ENCODE measurements at regions not wholly inside any gene's neighbourhood (a gene's known extent, or its start where the extent isn't known, plus 50 kb on each side); places are given as distances from the start of the nearest gene placed in this dataset.

- DNase-seq (ENCODE audit: low spot score) = no peak
Observed at GRCh38 chr6:113461153-113461932, 395.8 kb upstream of the MARCKS start.

- DNase-seq (ENCODE audit: low spot score) = no peak
Observed at GRCh38 chr6:113464536-113464935, 392.6 kb upstream of the MARCKS start.

- no peak for DNase-seq (ENCODE audit: low spot score)
Observed at GRCh38 chr6:113464960-113465359, 392.2 kb upstream of the MARCKS start.

DNA sequence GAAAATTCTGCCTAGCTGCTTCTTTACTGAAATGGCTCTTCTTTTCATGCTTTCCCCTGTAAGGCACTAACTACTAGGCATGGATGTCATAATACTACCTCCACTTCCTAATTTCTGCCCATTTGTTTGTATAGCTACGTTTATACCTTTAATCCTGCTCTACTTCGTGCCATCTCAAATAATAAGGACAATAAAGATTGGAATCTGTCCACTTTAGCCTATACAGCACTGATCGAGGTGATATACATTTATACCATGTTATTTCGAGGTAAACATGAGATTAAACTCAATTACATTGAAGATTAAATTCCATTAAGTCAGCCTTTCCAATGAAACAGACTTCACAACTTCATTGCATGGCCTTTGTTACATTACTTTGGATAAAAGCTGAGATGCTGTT is 390.6 kb upstream of the MARCKS start:
- DNase-seq (ENCODE audit: low spot score) = no peak

DNA sequence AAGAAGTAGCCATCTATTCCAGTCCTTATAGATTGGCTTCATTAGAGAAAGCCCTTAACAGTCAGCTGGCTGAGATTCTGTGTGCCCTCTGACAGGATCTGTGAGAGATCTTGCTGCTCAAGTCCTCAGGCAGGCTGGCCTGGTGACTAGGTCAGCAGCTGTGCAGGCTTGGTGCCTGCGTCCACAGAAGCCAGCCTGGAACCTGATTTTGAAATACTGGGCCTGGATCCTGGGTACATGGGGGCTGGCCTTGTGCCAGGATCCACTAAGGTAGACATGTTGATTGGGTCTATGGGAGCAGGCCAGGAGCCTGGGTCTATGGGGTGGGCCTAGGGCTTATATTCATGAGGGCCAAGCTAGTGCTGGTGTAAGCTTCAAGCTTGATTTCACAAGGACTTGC is 381.8 kb upstream of the MARCKS start:
- no peak for DNase-seq (ENCODE audit: low spot score)

DNA sequence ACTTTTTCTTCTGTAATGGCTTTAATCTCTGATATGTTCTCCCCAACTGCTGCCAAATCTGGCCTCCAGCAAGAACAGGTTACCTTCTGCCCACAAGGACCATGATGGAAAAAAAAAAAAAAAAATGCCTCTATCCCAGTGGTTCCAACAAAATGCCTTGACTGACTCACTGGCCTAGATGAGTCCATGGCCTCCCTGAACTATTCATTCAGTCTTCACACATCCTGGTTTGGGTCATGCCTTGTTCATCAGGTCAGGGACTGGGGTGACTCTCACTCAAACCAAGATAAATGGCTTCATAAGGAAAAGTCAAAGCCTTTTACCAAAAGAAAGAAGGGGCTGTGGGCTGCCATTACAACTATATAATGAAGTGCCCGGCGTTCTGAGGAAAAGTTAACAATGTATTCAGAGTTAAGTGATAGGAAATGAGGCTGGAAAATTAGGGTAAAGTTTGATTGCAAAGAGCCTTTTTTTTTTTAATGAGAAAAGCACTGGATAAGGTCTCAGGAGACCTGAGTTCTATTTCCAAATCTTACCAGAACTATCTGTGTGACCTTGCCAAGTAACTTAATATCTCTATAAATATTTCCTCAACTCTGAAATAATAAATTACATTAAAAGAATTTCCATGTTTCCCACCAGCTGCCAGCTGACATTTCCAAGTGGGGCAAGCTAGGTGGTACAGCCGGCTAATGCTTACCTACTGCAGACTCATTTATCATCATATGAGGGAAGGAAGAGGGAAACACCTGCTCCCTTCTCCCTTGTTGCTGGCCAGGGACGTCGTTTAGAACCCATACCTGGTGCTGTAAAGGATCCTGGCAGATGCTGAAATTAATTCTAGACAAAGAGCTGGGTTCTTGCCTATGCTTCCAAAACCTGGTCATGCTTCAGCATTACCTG is 380.0 kb upstream of the MARCKS start:
- no peak for DNase-seq (ENCODE audit: low spot score)

- no peak for DNase-seq (ENCODE audit: low spot score)
Observed at GRCh38 chr6:113480616-113481015, 376.5 kb upstream of the MARCKS start.

- DNase-seq (ENCODE audit: low spot score) = no peak
Observed at GRCh38 chr6:113481458-113481857, 375.7 kb upstream of the MARCKS start.

DNA sequence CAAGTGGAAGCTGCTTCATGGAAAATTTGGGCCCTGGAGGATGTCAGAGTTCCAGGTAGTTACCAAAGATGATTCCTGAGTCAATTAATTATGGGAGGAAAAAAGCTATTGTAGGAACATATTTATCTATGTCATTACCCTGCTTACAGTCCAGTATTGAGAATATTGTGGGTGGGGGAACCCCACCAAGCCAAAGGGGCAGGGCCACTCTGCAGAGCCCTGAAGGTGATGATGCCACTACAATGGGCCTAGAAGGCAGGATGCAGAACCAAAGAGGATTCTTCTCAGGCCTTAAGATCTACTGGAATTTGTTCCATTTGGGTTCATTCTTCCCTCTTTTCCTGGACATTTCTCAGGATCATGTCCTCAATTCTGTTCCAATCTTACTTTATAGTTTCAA is 375.2 kb upstream of the MARCKS start:
- no peak for DNase-seq (ENCODE audit: low spot score)

DNA sequence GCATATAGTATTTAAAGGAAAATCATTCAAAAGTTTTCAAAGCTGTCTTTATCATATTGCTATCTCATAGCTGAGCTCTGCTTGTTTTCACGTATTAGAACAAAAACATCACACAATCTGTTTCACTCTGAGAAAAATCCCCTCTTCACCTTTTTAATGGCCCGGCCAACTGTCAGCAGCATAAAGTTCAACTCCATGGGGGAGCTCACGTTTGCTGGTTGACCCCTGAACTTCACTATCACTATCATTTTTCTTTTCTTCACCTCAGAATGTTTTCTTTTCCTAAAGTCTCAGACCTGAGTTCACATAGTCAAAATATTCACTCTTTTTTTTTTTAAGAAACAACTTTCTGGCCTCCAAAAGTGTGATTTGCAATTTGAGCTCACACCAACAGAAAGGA is 374.4 kb upstream of the MARCKS start:
- DNase-seq (ENCODE audit: low spot score) = no peak

GRCh38 chr6:113486199-113486598 is 370.9 kb upstream of the MARCKS start:
- no peak for DNase-seq (ENCODE audit: low spot score)

DNA sequence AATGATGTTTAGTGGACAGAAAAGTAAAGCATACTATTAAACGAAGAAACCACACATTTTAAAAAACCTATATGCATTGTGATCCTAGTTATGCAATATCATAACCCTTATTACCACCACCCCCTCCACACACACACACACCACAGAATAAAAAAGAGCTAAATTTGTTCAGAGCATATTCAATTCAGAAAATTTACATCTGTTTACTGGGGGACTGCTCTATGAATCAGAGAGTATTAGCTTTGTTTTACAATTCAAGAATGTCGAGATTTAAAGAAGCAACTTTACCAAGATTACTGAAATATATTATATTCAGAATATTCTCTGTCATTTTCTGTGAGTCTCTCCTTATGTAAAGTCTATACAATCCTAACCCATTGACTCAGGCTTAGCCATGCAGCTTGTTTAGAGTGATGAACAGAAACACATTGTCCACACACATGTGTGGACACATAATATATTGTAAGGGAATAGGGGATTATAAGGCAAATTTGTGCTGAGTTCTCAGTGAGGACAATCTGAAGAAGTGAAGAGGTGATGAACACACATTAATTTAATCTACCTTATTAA is 369.6 kb upstream of the MARCKS start:
- no peak for DNase-seq (ENCODE audit: low spot score)

DNA sequence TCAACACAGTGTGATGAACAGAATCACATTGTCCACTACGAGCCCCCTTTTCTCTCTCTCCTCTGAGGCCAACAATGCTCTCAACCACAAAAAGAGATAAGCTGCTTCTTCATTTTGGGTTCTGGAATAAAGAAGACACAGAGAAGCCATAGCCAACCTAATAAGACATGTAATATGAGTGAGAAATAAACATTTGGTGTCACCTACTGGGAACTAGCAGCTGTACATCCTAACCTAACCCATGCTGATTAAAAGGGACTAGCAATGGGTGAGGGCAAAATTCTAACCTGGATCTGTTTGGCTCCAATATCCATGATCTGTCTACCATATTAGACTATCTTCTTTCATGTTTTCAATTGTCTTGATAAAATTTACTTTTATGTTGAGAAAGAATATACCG is 369.1 kb upstream of the MARCKS start:
- no peak for DNase-seq (ENCODE audit: low spot score)

DNA sequence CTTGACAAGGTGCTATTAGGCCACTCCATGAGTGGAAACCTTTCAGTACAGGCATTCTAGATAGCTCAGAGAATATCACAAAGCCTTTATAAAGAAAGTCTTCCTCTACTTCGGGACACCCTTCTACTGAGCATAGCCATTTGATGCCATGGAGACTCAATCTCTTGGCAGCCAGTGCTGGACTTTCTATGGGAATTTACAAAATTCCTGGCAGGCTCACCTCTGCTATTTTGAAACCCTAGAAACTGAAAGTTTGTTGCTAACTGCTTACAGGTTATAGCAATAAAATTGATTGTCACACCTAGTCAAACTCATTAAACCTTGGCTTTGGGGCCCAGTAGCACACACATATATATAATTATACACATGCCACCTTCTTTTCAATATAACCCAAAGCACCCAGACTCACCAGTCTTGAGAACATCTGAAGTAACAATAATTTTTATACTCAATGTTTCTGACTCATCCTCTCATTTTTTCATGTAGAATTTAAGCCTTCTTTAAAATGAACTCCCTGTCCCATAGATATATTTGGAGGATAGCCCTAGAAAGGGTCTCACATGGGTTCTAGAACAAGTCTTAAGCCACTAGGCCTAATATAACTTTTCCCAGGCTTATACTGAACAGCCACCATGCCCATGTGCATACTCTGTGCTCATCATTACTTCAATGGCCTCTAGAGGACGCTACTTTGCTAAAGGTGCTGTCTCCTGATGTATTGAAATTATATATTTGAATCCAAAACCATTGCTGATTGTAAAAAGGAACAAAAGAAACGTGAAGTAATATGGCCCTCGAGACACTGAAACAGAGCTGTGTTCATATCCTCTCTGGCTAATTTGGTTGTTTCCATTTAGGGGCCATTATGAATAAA is 368.1 kb upstream of the MARCKS start:
- DNase-seq (ENCODE audit: low spot score) = no peak

GRCh38 chr6:113489952-113490746 is 367.0 kb upstream of the MARCKS start:
- DNase-seq (ENCODE audit: low spot score) = no peak

- no peak for DNase-seq (ENCODE audit: low spot score)
Observed at GRCh38 chr6:113491376-113491775, 365.8 kb upstream of the MARCKS start.

DNA sequence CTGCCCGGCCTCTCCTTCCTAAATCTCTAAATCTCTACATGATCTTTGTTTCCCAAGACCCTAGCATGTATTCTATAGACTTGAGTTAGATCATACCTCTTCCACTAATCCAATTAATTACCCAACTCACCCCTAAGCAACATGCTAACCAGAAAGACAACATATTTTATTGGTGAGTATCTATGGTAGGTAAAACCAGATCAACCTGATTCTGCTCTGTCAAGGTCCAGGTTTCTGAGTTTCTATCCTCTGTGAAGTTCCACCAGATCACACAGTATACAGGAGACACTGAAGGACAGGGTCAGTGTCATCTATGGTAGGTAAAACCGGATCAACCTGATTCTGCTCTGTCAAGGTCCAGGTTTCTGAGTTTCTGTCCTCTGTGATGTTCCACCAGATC is 363.2 kb upstream of the MARCKS start:
- DNase-seq (ENCODE audit: low spot score) = no peak

DNA sequence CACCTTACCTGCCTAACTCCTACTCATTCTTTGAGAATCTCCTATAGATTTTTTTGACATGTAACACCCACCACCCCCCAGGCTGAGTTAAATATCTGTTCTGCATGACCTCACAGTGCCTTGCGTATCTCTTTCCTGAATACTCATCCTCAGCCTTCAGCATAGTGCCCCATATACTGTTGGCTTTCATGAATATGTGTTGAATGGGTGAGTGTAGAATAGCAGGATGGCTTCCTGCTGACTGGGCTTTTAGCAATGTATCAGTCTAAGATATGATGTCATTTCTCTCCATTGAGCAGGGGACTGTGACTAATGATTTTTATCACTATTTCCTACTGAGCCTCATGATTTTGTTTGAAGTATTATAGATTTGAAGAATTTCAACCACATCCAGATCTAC is 361.6 kb upstream of the MARCKS start:
- DNase-seq (ENCODE audit: low spot score) = no peak

- no peak for DNase-seq (ENCODE audit: low spot score)
Observed at GRCh38 chr6:113496166-113496565, 361.0 kb upstream of the MARCKS start.

GRCh38 chr6:113500221-113500620 is 356.9 kb upstream of the MARCKS start:
- no peak for DNase-seq (ENCODE audit: low spot score)

GRCh38 chr6:113505084-113505699 is 352.0 kb upstream of the MARCKS start:
- no peak for DNase-seq (ENCODE audit: low spot score)
